HG03280 (cell line): ENCODE measurements at regions not wholly inside any gene's neighbourhood (a gene's known extent, or its start where the extent isn't known, plus 50 kb on each side); places are given as distances from the start of the nearest gene placed in this dataset.

Experiments
- ATAC-seq: cut with Tn5 transposase; IDR thresholded peaks from one replicate; pipeline ENCODE4 v1.9.1; 2021; ENCODE audit warnings: mild to moderate bottlenecking, moderate library complexity; ENCODE audit not compliant: unreplicated experiment

DNA sequence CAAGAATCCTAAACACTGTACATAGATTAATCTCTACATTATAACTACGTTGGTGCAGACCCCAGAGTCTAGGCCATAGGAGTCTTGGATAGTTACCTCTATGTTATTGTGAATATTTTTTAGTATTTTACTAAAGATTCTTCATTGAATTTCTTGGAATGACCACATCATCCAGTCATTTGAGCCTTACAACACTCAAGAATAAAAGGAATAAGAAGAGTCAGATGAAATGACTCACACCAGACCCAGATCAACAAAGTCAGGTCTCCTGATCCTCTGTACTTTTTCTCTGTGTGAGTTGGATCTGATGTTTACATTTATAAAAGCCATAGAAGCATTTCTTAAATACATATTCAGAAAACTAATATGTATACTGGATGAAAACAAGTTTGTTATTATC, 179.2 kb upstream of the ARHGAP20 start:
- no peak for ATAC-seq

- ATAC-seq: no peak
Observed at GRCh38 chr11:110890995-110891394, 178.8 kb upstream of the ARHGAP20 start.

GRCh38 chr11:110886288-110886970, 174.2 kb upstream of the ARHGAP20 start:
- ATAC-seq: no peak

- no peak for ATAC-seq
Observed at GRCh38 chr11:110883256-110883655, 171.0 kb upstream of the ARHGAP20 start.

GRCh38 chr11:110878513-110878912, 166.3 kb upstream of the ARHGAP20 start:
- ATAC-seq: no peak

- no peak for ATAC-seq
Observed at GRCh38 chr11:110874437-110875030, 162.3 kb upstream of the ARHGAP20 start.

- no peak for ATAC-seq
Observed at GRCh38 chr11:110873975-110874374, 161.7 kb upstream of the ARHGAP20 start.

- ATAC-seq: no peak
Observed at GRCh38 chr11:110870816-110871522, 158.7 kb upstream of the ARHGAP20 start.

DNA sequence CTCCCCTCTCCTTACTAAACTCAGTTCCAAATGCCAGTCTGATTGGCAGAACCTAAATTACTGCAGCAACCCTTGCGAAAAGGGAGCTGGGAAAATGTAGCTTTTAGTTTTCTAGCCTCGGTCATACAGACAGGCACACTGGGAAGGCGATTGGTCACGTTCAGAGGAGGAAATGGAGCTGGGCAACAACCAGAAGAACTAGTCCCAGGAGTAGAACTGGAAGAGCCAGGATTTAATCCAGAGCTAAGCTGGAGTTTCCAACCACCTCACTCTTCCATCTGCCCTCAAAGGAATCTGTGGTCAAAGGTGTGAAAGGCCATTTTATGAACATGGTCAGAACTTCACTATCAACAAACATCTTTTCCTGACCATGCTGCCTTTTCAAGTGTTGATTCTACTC, 155.7 kb upstream of the ARHGAP20 start:
- no peak for ATAC-seq

DNA sequence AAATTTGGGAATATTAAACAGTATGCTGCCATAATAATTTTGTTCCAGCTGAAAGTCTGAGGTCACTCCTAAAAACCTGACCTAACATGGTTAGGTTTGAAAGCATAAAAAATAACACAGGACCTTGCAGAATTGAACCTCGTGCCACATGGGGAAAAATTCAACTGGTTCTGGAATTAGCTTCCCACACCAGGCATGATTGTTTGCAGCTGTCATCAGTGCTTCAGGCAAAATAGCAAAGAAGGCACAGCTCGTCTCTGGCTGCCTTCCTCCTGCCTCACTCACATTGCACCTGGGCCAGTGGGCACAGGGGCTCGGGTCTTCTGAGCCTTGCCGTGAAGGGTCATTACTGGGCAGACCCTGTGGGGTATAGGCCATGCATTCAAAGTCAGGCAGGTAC, 153.8 kb upstream of the ARHGAP20 start:
- ATAC-seq: no peak

DNA sequence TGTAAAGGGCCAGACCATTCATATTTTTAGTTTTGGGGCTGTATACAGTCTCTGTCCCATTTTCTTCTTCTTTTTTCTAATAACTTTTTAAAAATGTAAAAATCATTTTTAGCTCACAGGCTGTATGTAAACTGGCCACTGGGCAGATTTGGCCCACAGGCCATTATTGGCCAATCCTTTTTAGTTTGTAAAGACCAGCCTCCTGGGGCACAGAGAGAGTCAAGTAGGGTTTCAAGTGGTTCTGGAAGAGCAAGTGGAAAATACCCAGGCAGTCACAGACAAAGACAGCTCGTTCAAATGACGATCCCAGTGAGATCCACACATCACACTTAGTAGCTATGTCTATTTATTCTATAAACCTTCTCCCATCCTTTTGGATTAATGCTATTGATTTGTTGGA, 150.2 kb upstream of the ARHGAP20 start:
- no peak for ATAC-seq

DNA sequence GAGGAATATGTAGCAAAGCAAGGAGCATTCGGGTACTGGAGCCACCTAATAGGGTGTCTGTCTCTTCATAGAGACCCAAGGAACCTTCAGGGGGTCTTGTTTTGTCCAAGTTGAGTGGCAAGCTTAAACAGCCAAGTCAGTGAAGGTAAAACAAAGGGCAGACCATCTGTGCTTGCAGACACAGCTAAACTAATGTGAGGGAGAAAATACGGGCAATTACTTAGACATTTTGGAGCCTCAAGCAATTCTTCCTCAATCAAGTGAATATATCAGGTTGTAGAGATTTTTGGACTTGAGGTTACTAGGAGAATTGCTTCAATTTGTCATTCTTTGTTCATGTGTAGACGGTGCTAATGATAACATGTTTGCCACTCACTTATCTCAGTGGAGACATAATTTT, 148.2 kb upstream of the ARHGAP20 start:
- no peak for ATAC-seq

GRCh38 chr11:110859998-110860397, 147.8 kb upstream of the ARHGAP20 start:
- no peak for ATAC-seq

DNA sequence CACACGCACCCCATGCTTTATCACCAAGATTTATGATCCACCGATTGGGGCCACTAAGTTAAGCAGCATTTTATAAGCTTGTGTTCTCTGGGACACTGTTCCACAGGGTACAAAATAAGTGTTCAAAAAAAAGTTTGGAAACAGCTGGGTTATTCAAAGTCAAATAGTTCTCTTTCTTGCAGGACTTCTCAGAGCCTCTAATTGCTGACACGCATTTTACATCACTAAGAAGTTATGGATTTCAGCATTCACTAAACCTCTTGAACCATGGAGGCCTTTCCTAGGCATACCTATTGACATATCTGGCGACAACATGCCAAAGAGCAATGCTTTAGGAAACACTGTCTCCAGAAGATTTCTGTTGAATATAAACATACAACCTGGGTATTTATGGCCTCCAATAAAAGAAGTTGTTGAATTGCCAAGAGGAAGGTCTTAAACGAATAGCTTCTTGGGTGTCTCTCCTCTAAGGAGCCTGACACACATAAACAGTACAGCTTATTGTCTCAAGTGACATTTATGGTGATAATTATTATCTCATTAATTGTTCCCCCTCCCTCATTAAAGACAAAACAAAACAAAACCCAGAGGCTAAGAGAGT, 147.1 kb upstream of the ARHGAP20 start:
- ATAC-seq: no peak

DNA sequence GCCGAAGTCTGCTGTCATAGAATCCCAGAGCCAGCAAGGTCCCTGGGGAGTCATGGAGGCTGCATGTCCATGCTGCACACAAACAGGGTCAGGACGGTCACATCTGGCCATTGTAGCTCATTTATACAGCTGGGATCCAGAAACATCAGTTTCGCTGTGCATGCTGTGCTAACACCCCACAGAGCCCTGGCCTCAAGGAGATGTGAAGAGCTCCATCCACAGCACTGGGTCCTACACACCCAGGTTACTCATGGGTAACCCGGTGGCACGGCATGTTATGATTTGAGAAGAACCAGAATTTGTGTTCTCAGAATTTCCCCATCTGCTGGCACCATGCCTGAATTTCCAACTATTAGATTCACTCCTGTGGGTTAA, 146.3 kb upstream of the ARHGAP20 start:
- no peak for ATAC-seq

GRCh38 chr11:110857892-110858546, 145.8 kb upstream of the ARHGAP20 start:
- no peak for ATAC-seq

DNA sequence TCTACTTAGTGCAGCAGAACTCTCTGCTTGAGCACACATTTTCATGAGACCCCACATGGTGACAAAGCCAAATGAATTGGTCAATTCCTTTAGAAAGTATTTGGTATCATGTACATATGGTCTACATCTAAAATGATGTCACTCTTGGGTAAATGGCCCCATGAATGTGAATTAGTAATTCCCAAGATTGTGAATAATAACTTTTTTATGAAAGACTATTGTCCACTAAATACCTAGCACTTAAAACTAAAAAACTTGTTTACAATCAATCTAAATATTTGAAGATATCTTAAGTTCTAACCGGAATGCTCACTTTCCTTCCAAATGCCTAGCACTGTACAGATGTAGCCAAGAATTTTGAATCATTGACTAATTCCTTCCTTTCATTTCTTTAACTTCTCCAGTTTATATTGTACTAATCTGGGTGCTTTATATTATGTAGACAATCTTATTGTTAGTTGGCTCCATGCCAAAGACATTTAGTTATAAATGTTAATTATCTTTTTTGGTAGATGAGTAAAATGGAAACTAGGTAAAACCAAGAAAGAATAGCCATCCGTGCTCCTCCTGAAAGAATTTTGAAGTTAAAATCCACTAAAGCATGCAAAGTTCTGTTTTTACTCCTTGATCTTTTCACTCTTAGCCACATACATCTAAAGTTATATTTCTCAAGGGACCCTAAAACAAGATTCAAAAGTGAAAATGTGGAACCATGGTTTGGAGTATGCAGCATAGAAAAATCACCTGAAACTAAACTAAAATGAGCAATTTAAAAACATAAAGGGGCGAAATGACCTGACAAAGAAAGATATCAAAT, 145.0 kb upstream of the ARHGAP20 start:
- ATAC-seq: no peak

GRCh38 chr11:110856340-110856739, 144.1 kb upstream of the ARHGAP20 start:
- no peak for ATAC-seq

DNA sequence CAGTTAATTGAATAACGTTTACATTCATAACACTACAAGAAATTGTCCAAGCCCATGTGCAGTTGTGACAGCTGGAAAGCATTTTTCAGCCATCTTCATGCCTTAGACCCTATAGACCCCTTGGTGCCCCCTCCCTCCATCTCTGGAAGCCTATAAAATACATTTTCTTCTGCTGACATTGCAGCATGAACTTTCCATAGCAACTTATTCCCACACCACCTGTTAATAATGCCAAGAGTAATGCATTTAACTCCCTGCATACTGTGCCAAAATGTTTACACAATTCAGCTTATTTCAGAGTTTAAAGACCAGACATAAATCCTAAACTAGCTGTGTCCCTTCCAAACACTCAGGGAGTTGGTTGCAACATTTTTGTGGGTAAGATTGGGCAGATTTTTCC, 143.0 kb upstream of the ARHGAP20 start:
- no peak for ATAC-seq

GRCh38 chr11:110852921-110853490, 140.8 kb upstream of the ARHGAP20 start:
- ATAC-seq: no peak
